Activated CD4-positive, alpha-beta T cell treated with anti-CD3 and anti-CD28 coated beads, Interleukin-2, amount 10 ng/mL, durations not matched to agents 7 days and 5 days (primary cell): ENCODE measurements at regions not wholly inside any gene's neighbourhood (a gene's known extent, or its start where the extent isn't known, plus 50 kb on each side); places are given as distances from the start of the nearest gene placed in this dataset.
"Not testable (repeated sequence)": the region's sequence is repeated elsewhere in the genome, so short reads cannot be mapped to it uniquely, and the experiment has no call there.

Source experiments
- CTCF ChIA-PET: fragments of 350-600 bp; sonication (Branson Sonifier 250); formaldehyde crosslinking; loops from one replicate; lab custom pipeline; 2021; ENCODE audit warnings: antibody characterized with exemption; lab: Charles Lee
- POLR2A ChIA-PET: fragments of 350-600 bp; sonication (Branson Sonifier 250); formaldehyde crosslinking; loops from one replicate; lab custom pipeline; 2021; ENCODE audit warnings: antibody characterized with exemption; lab: Charles Lee
- DNase-seq: peaks from one replicate; pipeline ENCODE4 v3.0.0-alpha.2; 2020
- H3K27ac Mint-ChIP-seq: one replicate; pipeline ENCODE4 v1.8.0; 2021; ENCODE audit warnings: mild to moderate bottlenecking, moderate library complexity, mixed read lengths
- H3K27me3 Mint-ChIP-seq: one replicate; pipeline ENCODE4 v1.8.0; 2021; ENCODE audit warnings: mixed read lengths
- H3K36me3 Mint-ChIP-seq: one replicate; pipeline ENCODE4 v1.8.0; 2021; ENCODE audit warnings: low read depth, mixed read lengths
- H3K4me1 Mint-ChIP-seq: one replicate; pipeline ENCODE4 v1.8.0; 2021; ENCODE audit warnings: mixed read lengths
- H3K4me3 Mint-ChIP-seq: one replicate; pipeline ENCODE4 v1.8.0; 2021; ENCODE audit warnings: mild to moderate bottlenecking, moderate library complexity, mixed read lengths
- H3K9me3 Mint-ChIP-seq: one replicate; pipeline ENCODE4 v1.8.0; 2021; ENCODE audit warnings: mixed read lengths

DNA sequence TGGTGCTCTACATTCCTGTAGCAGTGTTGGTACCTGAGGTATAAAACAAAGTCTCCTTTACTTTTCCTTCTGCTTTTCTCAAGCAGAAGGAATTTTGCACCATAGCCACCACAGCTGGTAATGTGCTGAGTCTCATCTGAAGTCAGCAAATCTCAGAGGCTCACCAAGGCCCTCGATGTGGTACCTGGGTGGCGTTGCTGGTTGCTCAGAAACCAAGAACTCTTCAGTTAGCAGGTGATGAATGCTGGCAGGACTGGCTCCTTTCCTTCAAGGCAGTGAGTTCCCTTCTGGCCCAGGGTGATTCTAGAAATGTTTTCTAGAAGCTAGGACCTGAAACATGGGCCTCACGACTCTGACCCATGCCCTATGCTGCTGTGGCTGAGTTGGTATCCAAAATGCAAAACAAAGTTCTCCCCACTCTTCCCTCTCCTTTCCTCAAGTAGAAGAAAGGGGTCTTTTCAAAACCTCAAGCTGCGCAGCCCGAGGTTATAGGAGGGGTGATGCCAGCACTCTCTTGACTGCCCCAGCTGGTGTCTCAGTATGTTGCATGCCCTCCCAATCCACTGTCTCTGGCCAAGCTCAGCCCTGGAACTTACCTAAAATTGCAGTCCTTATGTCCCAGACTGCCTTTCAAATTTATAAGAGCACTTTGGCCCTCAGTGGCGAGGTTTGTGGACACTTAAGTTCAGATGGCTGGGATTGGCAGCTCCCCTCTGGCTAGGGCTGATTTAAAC lies 592.3 kb downstream of the FRK start:
- H3K9me3 Mint-ChIP-seq: no peaks in the 10 kb centered on the region
- no peak for DNase-seq
- no peaks in the 10 kb centered on the region for H3K36me3 Mint-ChIP-seq
- no peak overlapping the region for H3K4me3 Mint-ChIP-seq
- ChIA-PET POLR2A (no interaction called here), CTCF (no interaction called here)
- no peak overlapping the region for H3K27ac Mint-ChIP-seq
- no peaks in the 10 kb centered on the region for H3K4me1 Mint-ChIP-seq
- H3K27me3 Mint-ChIP-seq: no peaks in the 10 kb centered on the region

DNA sequence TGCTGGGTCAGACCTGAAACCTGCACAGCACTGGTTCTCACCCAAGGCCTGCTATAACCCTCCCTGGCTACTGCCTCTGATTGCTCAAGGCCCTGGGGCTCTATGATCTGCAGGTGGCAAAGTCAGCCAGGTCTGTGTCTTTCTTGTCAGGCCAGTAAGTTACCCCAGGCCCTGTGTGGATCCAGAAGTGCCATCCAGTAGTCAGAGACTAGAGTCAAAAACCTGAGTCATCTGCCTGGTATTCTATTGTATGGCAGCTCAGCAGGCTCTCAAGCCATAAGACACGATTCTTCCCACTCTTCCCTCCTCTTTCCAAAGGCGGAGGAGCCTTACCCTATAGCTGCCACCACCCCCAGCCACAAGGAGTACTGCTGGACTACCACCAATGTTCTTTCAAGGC lies 593.0 kb downstream of the FRK start:
- ChIA-PET CTCF (no interaction called here), POLR2A (no interaction called here)
- H3K9me3 Mint-ChIP-seq: no peaks in the 10 kb centered on the region
- H3K27ac Mint-ChIP-seq: no peak overlapping the region
- DNase-seq: no peak
- H3K27me3 Mint-ChIP-seq: no peaks in the 10 kb centered on the region
- H3K4me3 Mint-ChIP-seq: no peak overlapping the region
- no peaks in the 10 kb centered on the region for H3K36me3 Mint-ChIP-seq
- no peaks in the 10 kb centered on the region for H3K4me1 Mint-ChIP-seq

GRCh38 chr6:115460913-115461312 lies 599.8 kb downstream of the FRK start:
- CTCF ChIA-PET: no interaction called here
- H3K36me3 Mint-ChIP-seq: no peaks in the 10 kb centered on the region
- DNase-seq: no peak

DNA sequence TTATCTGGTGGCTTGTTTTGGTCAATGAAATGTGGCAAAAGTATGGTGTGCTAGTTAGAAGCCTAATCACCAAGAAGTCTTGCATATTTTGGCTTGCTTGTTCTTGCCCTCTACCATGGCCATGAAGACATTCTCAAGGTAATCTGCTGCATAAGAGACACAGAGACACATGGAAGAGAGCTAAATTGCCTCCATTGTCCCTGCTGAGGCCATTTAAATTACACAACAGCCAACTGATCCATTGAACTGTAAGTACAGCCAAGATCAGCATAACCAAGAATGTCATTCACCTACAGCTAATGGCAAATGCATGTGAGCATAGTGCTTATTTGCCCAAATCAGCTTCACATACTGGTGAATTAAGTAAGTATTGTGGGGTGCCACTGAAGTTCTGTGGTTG lies 603.8 kb downstream of the FRK start:
- no peak for DNase-seq
- H3K27ac Mint-ChIP-seq: no peak overlapping the region
- ChIA-PET CTCF (no interaction called here), POLR2A (no interaction called here)
- H3K27me3 Mint-ChIP-seq: no peaks in the 10 kb centered on the region
- no peak overlapping the region for H3K4me3 Mint-ChIP-seq
- no peaks in the 10 kb centered on the region for H3K9me3 Mint-ChIP-seq
- no peaks in the 10 kb centered on the region for H3K36me3 Mint-ChIP-seq
- no peaks in the 10 kb centered on the region for H3K4me1 Mint-ChIP-seq

More at GRCh38 chr6:115460913-115461312, 599.8 kb downstream of the FRK start:
- Mint-ChIP-seq H3K4me1 (no peaks in the 10 kb centered on the region), H3K9me3 (peaks cover 5% of the 10 kb centered on the region), H3K27me3 (no peaks in the 10 kb centered on the region), H3K4me3 (no peak overlapping the region), H3K27ac (no peak overlapping the region)
- POLR2A ChIA-PET: no interaction called here

DNA sequence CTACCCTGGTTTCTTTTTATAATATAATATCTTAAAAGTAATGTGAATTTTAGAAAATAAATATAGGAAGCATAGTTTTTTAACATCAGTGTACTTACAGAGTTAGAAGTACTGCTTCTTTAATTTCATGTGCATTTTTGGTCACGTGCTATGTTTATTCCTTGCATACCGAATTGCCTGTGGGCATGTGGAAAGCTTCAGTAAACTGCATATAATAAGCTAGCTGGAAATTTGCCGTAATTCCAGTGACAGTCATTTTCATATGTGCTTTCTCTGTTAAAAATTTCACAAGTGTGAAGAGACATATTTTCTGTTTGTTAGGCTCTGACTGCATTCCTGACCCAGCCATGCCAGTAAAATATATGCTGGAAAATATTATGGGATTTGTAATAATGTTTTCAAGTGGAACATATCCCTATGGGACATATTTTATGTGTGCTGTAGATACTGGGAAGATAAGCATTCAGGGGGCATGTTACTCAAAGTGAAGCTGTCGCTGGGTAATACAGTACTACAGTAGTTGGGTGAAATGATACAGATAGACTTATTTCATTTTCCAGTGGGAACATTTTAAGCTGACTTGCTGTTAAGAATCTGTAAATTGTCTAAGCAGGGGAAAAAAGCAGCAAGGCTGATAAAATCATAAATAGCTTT lies 616.7 kb downstream of the FRK start:
- Mint-ChIP-seq H3K9me3 (no peaks in the 10 kb centered on the region), H3K27ac (no peak overlapping the region), H3K27me3 (no peaks in the 10 kb centered on the region), H3K4me1 (no peaks in the 10 kb centered on the region), H3K36me3 (no peaks in the 10 kb centered on the region), H3K4me3 (no peak overlapping the region)
- POLR2A ChIA-PET: no interaction called here
- no peak for DNase-seq
- CTCF ChIA-PET: interaction anchor here (0.5 kb wide), 1 partner anchor 19 kb away, joined by 3 read pairs; no protein-coding TSS in a partner anchor

DNA sequence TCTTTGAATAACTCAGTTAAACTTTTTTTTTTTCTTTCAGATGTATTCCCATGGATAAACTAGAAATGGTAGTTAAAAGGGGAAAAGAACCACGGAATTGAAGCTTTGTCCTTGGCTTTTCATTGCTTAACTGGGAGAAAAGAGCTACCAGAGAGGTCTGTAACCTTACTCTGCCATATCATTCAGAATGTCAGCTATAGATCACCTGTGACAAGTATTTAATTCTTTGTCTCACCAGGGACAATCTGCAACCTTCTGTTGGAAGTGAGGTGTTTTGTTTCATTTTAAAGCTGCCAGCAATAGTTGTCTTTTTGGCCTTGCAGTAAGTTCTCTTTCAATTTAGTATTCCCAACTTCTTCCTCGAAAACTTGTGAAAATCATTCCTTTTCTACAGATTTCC lies 618.4 kb downstream of the FRK start:
- no peaks in the 10 kb centered on the region for H3K27me3 Mint-ChIP-seq

DNA sequence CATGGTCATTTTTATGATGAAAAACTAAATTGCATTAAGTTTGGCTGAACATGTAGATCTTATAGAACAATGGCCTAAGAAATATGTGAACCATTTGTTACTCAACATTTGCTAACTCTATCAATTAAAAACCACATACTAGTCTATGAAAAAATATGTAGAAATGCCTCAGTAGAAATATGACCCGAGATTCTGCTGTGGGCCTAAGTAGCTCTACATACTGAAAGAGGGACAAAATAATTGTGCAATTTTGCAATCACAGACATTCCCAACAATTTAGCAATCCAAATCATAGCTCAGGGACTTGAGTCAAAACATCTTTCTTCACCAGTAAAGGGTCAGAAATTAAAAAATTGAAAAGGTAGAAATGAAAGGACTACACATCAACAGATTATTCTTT lies 619.0 kb downstream of the FRK start:
- H3K4me3 Mint-ChIP-seq: no peak overlapping the region
- ChIA-PET POLR2A (no interaction called here), CTCF (no interaction called here)
- no peaks in the 10 kb centered on the region for H3K4me1 Mint-ChIP-seq
- H3K27me3 Mint-ChIP-seq: no peaks in the 10 kb centered on the region
- no peaks in the 10 kb centered on the region for H3K36me3 Mint-ChIP-seq
- H3K27ac Mint-ChIP-seq: no peak overlapping the region
- peaks cover 3% of the 10 kb centered on the region for H3K9me3 Mint-ChIP-seq
- DNase-seq: no peak

More for the DNA sequence above, 618.4 kb downstream of the FRK start:
- Mint-ChIP-seq H3K9me3 (peaks cover 3% of the 10 kb centered on the region), H3K27ac (no peak overlapping the region), H3K4me1 (no peaks in the 10 kb centered on the region), H3K4me3 (no peak overlapping the region), H3K36me3 (no peaks in the 10 kb centered on the region)
- POLR2A ChIA-PET: no interaction called here
- DNase-seq: no peak
- CTCF ChIA-PET: no interaction called here

GRCh38 chr6:115415378-115415777 lies 645.3 kb downstream of the FRK start:
- no peak for DNase-seq
- POLR2A ChIA-PET: no interaction called here
- Mint-ChIP-seq H3K27ac (no peak overlapping the region), H3K9me3 (peaks cover 7% of the 10 kb centered on the region), H3K4me3 (no peak overlapping the region), H3K27me3 (no peaks in the 10 kb centered on the region), H3K36me3 (no peaks in the 10 kb centered on the region), H3K4me1 (no peaks in the 10 kb centered on the region)
- CTCF ChIA-PET: interaction anchor here (0.5 kb wide), 1 partner anchor 1186 kb away, joined by 3 read pairs; no protein-coding TSS in a partner anchor

GRCh38 chr6:115414916-115415315 lies 645.8 kb downstream of the FRK start:
- H3K27me3 Mint-ChIP-seq, H3K9me3 Mint-ChIP-seq, H3K4me1 Mint-ChIP-seq, DNase-seq, H3K27ac Mint-ChIP-seq, H3K4me3 Mint-ChIP-seq, H3K36me3 Mint-ChIP-seq, POLR2A ChIA-PET: not testable (repeated sequence)
- CTCF ChIA-PET: interaction anchor here (0.5 kb wide), 1 partner anchor 1185 kb away, joined by 3 read pairs; no protein-coding TSS in a partner anchor

GRCh38 chr6:115411756-115412155 lies 648.9 kb downstream of the FRK start:
- DNase-seq: no peak
- Mint-ChIP-seq H3K36me3 (no peaks in the 10 kb centered on the region), H3K27ac (no peak overlapping the region), H3K4me1 (no peaks in the 10 kb centered on the region), H3K27me3 (no peaks in the 10 kb centered on the region), H3K9me3 (peaks cover 5% of the 10 kb centered on the region), H3K4me3 (no peak overlapping the region)
- ChIA-PET POLR2A (no interaction called here), CTCF (no interaction called here)

DNA sequence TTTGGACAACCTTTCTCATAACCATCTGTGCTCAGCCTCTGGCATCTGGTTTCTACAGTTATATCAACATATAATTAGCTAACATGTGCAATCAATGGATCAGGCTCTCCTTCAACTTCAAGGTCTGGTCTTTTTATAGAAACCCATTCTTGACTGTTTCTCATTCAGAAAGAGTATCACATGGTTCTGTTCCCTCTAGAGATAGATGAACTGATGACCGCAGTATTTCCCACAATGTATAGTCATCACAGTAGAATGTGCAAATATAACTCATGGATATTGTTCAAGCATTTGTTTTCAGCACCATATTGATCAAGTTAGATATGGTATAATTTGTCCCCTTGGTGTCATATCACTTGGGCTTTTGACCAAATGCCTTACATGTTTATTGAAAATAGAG lies 656.2 kb downstream of the FRK start:
- CTCF ChIA-PET: no interaction called here
- POLR2A ChIA-PET: no interaction called here
- no peak for DNase-seq
- no peaks in the 10 kb centered on the region for H3K4me1 Mint-ChIP-seq
- H3K27ac Mint-ChIP-seq: no peak overlapping the region
- H3K27me3 Mint-ChIP-seq: no peaks in the 10 kb centered on the region
- H3K4me3 Mint-ChIP-seq: no peak overlapping the region
- no peaks in the 10 kb centered on the region for H3K36me3 Mint-ChIP-seq
- peaks cover 2% of the 10 kb centered on the region for H3K9me3 Mint-ChIP-seq

DNA sequence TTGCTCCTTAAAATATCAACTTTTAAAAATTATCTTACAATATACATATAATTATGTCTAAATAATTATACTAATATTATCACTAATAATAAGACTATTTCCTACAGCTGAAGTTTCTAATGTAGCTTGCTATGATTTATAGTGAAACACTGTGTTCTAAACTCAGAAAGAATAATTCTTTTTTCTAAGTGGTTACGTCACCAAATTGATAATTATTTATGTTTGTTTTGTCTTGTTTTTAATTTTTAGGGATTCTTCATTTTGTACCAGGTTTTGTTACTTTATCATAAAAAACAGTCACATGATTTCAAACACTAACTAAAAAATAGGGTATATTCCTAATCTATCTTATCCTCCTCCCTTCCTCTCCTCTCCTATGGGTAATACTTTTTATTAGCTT lies 662.1 kb downstream of the FRK start:
- H3K27ac Mint-ChIP-seq: no peak overlapping the region
- H3K9me3 Mint-ChIP-seq: peaks cover 4% of the 10 kb centered on the region
- no peaks in the 10 kb centered on the region for H3K27me3 Mint-ChIP-seq
- ChIA-PET CTCF (no interaction called here), POLR2A (no interaction called here)
- H3K36me3 Mint-ChIP-seq: no peaks in the 10 kb centered on the region
- H3K4me3 Mint-ChIP-seq: no peak overlapping the region
- H3K4me1 Mint-ChIP-seq: no peaks in the 10 kb centered on the region
- no peak for DNase-seq

DNA sequence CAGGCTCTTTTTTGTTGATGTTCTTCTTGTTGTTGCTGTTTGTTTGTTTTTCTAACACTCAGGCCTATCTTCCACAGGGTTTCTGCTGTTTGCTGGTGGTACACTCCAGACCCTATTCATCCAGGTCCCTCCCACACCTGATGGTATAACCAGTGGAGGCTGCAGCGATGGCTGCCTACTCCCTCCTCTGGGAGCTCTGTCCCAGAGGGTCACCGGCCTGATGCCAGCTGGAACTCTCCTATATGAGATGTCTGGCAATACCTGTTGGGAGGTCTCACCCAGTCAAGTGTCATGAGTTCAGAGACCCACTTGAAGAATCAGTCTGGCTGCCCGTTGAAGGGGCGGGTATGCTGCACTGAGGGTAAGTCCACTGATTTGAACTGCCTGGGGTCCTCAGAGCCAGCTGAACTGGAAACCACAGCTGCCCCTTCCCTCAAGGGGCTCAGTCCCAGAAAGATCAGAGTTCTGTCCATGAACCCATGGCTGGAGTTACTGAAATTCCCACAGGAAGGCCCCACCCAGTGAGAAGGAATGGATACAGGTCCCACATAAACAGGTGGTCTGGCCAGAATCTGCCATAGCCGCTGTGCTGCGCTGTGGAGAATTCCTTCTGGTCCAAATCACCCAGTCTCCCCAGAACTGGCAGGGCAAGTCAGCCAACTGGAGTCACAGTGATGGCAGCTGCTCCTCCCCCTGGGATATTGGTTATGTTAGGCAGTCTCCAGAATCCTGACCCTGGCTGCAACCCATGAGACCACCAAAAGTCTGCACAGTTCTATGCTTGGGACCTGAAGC lies 664.4 kb downstream of the FRK start:
- POLR2A ChIA-PET: no interaction called here
- H3K9me3 Mint-ChIP-seq: peaks cover 12% of the 10 kb centered on the region
- DNase-seq: no peak
- H3K36me3 Mint-ChIP-seq: no peaks in the 10 kb centered on the region
- no peak overlapping the region for H3K4me3 Mint-ChIP-seq
- no peak overlapping the region for H3K27ac Mint-ChIP-seq
- no peaks in the 10 kb centered on the region for H3K4me1 Mint-ChIP-seq
- H3K27me3 Mint-ChIP-seq: no peaks in the 10 kb centered on the region
- CTCF ChIA-PET: no interaction called here
